OCI-LY1 (cell line): ENCODE measurements at regions not wholly inside any gene's neighbourhood (a gene's known extent, or its start where the extent isn't known, plus 50 kb on each side); places are given as distances from the start of the nearest gene placed in this dataset.

Experiments
- H2AFZ ChIP-seq: fragments of 200-600 bp; sonication (generic), shearing (Covaris generic); 2 replicates; pipeline ENCODE4 v1.6.0; 2014; ENCODE audit warnings: antibody characterized with exemption, mild to moderate bottlenecking, low read length
- H3F3A ChIP-seq: fragments of 200-600 bp; sonication (generic), shearing (Covaris generic); 2 replicates; pipeline ENCODE4 v1.6.0; 2014; ENCODE audit warnings: mild to moderate bottlenecking, antibody characterized with exemption, low read length, moderate library complexity; ENCODE audit not compliant: insufficient read depth
- H3K27ac ChIP-seq: fragments of 200-600 bp; sonication (generic); 2 replicates; pipeline ENCODE4 v1.5.1; 2014; ENCODE audit warnings: low read length, mixed run types, mild to moderate bottlenecking, low read depth; ENCODE audit not compliant: poor library complexity, severe bottlenecking
- H3K27me3 ChIP-seq: fragments of 200-600 bp; sonication (generic); 2 replicates; pipeline ENCODE4 v1.6.0; 2014; ENCODE audit warnings: antibody characterized with exemption, mild to moderate bottlenecking, low read length, moderate library complexity; ENCODE audit not compliant: insufficient read depth
- H3K36me3 ChIP-seq: fragments of 200-600 bp; sonication (generic); 2 replicates; pipeline ENCODE4 v1.6.1; 2014; ENCODE audit warnings: mild to moderate bottlenecking, antibody characterized with exemption, low read length, moderate library complexity, mixed read lengths; ENCODE audit not compliant: insufficient read depth
- H3K4me1 ChIP-seq: fragments of 200-600 bp; sonication (generic); 2 replicates; pipeline ENCODE4 v1.5.1; 2014; ENCODE audit warnings: mild to moderate bottlenecking, low read length, moderate library complexity; ENCODE audit not compliant: insufficient read depth, severe bottlenecking
- H3K4me2 ChIP-seq: fragments of 200-600 bp; sonication (generic), shearing (Covaris generic); 2 replicates; pipeline ENCODE4 v1.6.1; 2014; ENCODE audit warnings: low read length
- H3K4me3 ChIP-seq: fragments of 200-600 bp; sonication (generic); 2 replicates; pipeline ENCODE4 v1.5.1; 2014; ENCODE audit warnings: low read length, low read depth, mild to moderate bottlenecking, mixed read lengths; ENCODE audit not compliant: poor library complexity, severe bottlenecking
- H3K79me2 ChIP-seq: fragments of 200-600 bp; shearing (Covaris generic); 2 replicates; pipeline ENCODE4 v1.6.1; 2016; ENCODE audit warnings: mixed run types, low read length, mixed read lengths; ENCODE audit not compliant: insufficient read depth
- H3K9ac ChIP-seq: fragments of 200-600 bp; sonication (generic), shearing (Covaris generic); 2 replicates; pipeline ENCODE4 v1.6.1; 2014; ENCODE audit warnings: mild to moderate bottlenecking, low read length, mixed read lengths
- H3K9me2 ChIP-seq: fragments of 200-600 bp; sonication (generic), shearing (Covaris generic); 2 replicates; pipeline ENCODE4 v1.6.1; 2014; ENCODE audit warnings: low read depth, mild to moderate bottlenecking, low read length, mixed read lengths
- H3K9me3 ChIP-seq: fragments of 200-600 bp; shearing (Covaris generic); 2 replicates; pipeline ENCODE4 v1.6.1; 2014; ENCODE audit warnings: low read length, mixed read lengths
- H4K20me1 ChIP-seq: fragments of 200-600 bp; sonication (generic), shearing (Covaris generic); 2 replicates; pipeline ENCODE4 v1.6.0; 2016; ENCODE audit warnings: mild to moderate bottlenecking, low read length; ENCODE audit not compliant: insufficient read depth
- CTCF ChIP-seq: fragments of 200-600 bp; sonication (generic), shearing (Covaris generic); IDR thresholded peaks from 2 replicates; pipeline ENCODE4 v1.5.1; 2017; ENCODE audit warnings: mild to moderate bottlenecking, antibody characterized with exemption, low read length, moderate library complexity, mixed read lengths
- EZH2 ChIP-seq: fragments of 200-600 bp; sonication (generic), shearing (Covaris generic); IDR thresholded peaks from 2 replicates; pipeline ENCODE4 v1.8.0; 2017; ENCODE audit warnings: borderline replicate concordance, mixed run types, mild to moderate bottlenecking, antibody characterized with exemption, low read length, moderate library complexity, mixed read lengths

DNA sequence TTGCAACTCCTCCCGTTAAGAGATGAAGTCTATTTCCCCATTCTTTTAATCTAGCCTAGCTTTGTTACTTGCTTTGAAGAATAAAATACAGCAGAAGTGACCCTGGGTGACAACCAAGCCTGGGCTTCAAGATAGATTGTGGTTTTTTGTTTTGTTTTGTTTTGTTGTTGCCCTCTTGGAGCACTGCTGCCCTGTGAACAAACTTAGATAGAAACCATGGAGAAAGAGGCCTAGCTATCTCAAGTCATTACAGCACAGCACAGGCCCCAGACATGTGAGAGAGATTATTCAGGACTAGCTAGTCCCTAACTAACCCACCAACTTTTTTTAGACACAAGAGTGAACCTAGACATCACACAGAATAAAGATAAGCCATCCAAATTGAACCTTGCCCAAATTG is 475.2 kb downstream of the EPHA7 start:
- Histone ChIP-seq H3K27me3 (no peaks in the 10 kb centered on the region), H3K4me1 (no peaks in the 10 kb centered on the region), H3K4me2 (no peak overlapping the region)

DNA sequence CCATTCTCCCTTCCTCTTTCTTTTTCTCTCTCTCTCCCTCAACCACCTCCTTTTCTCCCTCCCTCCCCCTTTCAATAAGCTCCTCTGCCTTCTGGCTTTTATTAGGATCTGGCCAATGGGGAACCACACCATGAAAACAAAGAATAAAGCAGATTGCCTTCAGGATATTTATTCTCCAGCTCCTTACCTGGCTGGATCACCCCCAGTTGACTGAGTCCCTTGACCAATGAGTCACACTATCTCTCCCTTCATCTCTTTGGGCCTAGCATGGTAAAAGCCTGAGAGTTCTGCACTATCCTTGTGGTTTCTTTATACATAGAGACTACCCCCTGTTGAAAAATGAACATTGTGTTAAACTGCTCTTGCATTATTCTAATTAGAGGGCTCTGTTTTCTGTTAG is 476.8 kb downstream of the EPHA7 start:
- no peaks in the 10 kb centered on the region for H3F3A ChIP-seq
- no peaks in the 10 kb centered on the region for H3K9me3 ChIP-seq
- H3K27me3 ChIP-seq = no peaks in the 10 kb centered on the region
- TF ChIP-seq EZH2 (no peak), CTCF (no peak)
- no peak overlapping the region for H3K4me3 ChIP-seq
- no peaks in the 10 kb centered on the region for H4K20me1 ChIP-seq
- H2AFZ ChIP-seq = no peak overlapping the region
- H3K9me2 ChIP-seq = no peaks in the 10 kb centered on the region
- H3K27ac ChIP-seq = no peak overlapping the region
- H3K36me3 ChIP-seq = no peaks in the 10 kb centered on the region
- no peaks in the 10 kb centered on the region for H3K4me1 ChIP-seq
- H3K79me2 ChIP-seq = no peaks in the 10 kb centered on the region
- no peak overlapping the region for H3K9ac ChIP-seq
- no peak overlapping the region for H3K4me2 ChIP-seq

More for the DNA sequence above, 475.2 kb downstream of the EPHA7 start:
- no peak overlapping the region for H3K4me3 ChIP-seq
- no peak overlapping the region for H3K27ac ChIP-seq
- no peaks in the 10 kb centered on the region for H4K20me1 ChIP-seq
- H3K79me2 ChIP-seq = no peaks in the 10 kb centered on the region
- TF ChIP-seq CTCF (no peak), EZH2 (no peak)
- H3K9me2 ChIP-seq = no peaks in the 10 kb centered on the region
- H3F3A ChIP-seq = no peaks in the 10 kb centered on the region
- no peak overlapping the region for H3K9ac ChIP-seq
- H3K36me3 ChIP-seq = no peaks in the 10 kb centered on the region
- no peak overlapping the region for H2AFZ ChIP-seq
- H3K9me3 ChIP-seq = no peaks in the 10 kb centered on the region

- no peak overlapping the region for H3K9ac ChIP-seq
- H4K20me1 ChIP-seq = no peaks in the 10 kb centered on the region
- H3K9me2 ChIP-seq = no peaks in the 10 kb centered on the region
- no peaks in the 10 kb centered on the region for H3K27me3 ChIP-seq
- H3K79me2 ChIP-seq = no peaks in the 10 kb centered on the region
- no peak for TF ChIP-seq CTCF
- TF ChIP-seq EZH2 = no peak
- H3K4me3 ChIP-seq = no peak overlapping the region
- no peaks in the 10 kb centered on the region for H3K36me3 ChIP-seq
- no peaks in the 10 kb centered on the region for H3K4me1 ChIP-seq
- no peak overlapping the region for H3K27ac ChIP-seq
- no peaks in the 10 kb centered on the region for H3F3A ChIP-seq
- H3K9me3 ChIP-seq = no peaks in the 10 kb centered on the region
- no peak overlapping the region for H3K4me2 ChIP-seq
- H2AFZ ChIP-seq = no peak overlapping the region
Observed at GRCh38 chr6:92934625-92935024, 484.7 kb downstream of the EPHA7 start.
